ENCODE measurements at regions not wholly inside any gene's neighbourhood (a gene's known extent, or its start where the extent isn't known, plus 50 kb on each side); places are given as distances from the start of the nearest gene placed in this dataset.

DNA sequence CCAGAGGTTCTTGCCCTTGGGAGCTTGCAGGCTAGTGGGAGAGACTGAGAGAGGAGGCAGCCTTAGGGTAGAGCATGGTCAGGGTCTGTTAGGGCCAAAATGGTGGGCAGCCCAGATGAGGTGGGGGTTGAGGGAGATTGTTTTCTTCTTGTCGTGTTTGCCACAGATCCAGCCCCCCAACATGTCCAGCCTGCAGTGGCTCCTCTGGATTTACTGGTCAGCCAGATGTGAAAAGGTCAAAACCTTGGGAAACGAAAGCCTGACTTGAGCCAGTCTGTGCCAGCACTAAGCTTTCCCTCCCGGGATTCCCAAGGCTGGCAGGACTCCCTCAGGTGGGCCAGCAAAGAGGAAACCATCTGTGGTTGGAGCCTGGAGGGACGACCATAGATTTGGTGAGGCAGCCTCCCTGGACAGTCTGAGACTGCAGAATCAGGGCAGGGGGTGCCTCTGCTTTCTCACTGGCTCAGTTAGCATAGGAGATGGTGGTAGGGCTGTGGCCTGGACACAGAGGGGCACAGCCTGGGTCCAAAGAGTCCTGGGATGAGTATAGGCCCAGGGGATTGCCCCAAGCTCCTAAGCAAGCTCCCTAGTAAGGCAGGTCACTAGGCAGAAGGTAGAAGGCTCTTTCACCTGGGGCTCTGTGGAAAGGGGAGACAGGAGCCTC, 51.2 kb upstream of the PRR23C start:
- H3K4me3 Mint-ChIP-seq = no peak overlapping the region
- DNase-seq (ENCODE audit: low spot score in 2 of 2) (no peak), ATAC-seq (peak; percentile 38)
- H3K27ac Mint-ChIP-seq = no peak overlapping the region
- peaks cover 4% of the 10 kb centered on the region for H3K9me3 Mint-ChIP-seq
- H3K4me1 Mint-ChIP-seq = no peaks in the 10 kb centered on the region
- H3K36me3 Mint-ChIP-seq = no peaks in the 10 kb centered on the region

DNA sequence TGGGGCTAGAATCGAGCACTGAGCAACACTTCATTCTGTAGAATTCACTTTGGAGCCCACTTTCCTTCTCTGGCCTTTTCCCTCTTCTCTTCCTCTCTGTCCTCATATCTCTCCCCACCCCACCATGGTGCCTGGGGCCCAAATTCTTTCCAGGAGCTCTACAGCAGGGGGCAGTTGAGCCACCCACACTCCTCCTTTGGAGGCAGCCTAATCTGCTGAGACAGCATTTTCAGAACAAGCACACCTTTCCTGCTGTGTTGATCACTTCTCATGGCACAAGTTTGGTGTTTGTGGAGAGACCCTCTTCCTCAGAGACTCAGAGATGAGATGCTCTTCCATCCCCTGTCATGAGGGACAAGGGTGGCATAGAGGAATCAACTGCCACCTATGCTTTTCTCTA, 52.0 kb upstream of the PRR23C start:
- H3K4me1 Mint-ChIP-seq = no peaks in the 10 kb centered on the region
- H3K27ac Mint-ChIP-seq = no peak overlapping the region
- DNase-seq (ENCODE audit: low spot score in 2 of 2) (peak in 1 of 2 donors; percentile 30), ATAC-seq (no peak)
- H3K9me3 Mint-ChIP-seq = peaks cover 4% of the 10 kb centered on the region
- H3K4me3 Mint-ChIP-seq = no peak overlapping the region
- no peaks in the 10 kb centered on the region for H3K36me3 Mint-ChIP-seq

DNA sequence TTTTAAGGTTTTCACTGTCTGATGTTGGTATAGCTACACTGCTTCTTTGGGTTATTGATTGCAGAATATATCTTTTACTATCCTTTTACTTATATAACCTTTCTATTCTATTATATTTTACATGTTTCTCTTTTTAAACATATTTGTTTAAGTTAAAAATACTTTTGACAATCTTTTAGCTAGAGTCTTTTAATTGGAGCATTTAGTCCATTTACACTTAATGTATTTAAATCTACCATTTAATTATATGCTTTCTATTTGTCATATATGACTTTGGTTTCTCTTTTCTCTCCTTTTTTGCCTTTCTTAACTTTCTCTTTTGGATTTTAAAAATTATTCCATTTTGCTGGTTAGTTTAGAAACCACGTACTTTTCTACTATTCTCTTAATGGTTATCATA, 53.7 kb upstream of the PRR23C start:
- no peak for ATAC-seq
- H3K4me1 Mint-ChIP-seq = no peaks in the 10 kb centered on the region
- H3K27ac Mint-ChIP-seq = no peak overlapping the region
- H3K36me3 Mint-ChIP-seq = no peaks in the 10 kb centered on the region
- no peak for DNase-seq (ENCODE audit: low spot score in 2 of 2)
- H3K9me3 Mint-ChIP-seq = no peaks in the 10 kb centered on the region
- H3K4me3 Mint-ChIP-seq = no peak overlapping the region

DNA sequence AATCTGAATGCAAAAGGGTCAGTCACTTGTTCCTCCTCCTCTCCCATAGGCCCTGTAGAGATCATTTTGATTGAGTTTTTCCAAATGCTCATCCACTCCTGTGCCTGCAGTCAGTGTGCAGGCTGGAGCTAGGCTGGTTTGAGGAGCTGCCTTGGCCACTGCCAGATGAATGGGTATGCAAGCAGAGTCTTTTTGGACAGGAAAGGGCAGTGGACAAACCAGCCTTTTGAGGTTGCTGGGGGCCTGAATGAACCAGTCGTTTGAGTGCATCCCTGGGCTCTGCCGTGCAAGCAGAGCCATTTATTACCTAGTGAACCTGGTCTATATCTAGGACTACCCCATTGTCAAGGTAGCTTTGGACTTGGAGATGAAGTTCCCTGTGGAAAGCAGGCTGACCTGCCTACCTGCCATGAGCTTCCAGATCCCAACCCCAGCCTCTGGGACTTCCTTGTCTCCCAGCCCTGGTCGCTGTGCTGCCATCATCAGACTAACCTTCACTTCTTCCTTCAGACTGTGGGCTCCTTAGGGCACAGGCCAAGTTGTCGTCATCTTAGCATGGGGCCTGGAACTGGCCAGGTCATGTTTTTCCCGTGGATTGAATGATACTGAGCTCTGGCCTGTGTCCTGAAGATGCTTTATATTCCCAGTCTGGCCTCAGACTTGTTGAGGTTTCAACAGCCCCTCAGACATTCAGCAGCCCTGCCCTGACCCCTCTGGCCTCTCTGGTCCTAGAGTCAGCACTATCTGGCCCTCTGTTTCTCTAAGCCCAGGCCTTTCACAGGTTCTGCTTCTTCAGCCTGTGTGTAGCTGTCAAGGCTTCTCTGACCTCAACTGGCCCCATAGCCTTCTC, 55.5 kb upstream of the PRR23C start:
- Mint-ChIP-seq H3K36me3 (no peaks in the 10 kb centered on the region), H3K9me3 (no peaks in the 10 kb centered on the region), H3K27ac (no peak overlapping the region), H3K4me1 (no peaks in the 10 kb centered on the region), H3K4me3 (no peak overlapping the region)
- ATAC-seq (no peak), DNase-seq (ENCODE audit: low spot score in 2 of 2) (no peak)

DNA sequence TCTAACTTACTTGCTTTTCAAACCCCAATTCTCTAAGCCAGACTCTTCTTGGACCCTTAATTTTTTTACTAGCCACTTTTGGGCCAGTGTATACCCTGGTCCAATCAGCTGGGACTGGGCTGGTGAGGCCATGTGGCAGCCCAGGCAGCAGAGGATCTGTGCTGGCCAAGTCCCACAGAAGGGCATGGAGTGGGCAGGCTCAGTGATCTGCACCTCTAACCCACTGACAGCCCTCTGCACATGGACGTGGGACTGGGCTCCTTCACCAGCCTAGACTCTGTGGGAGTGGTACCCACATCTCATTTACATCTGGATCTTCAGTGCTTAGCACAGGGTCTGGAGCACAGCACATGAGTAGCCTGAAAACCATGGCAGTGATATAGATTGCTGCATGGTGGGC, 56.1 kb upstream of the PRR23C start:
- ATAC-seq = no peak
- Mint-ChIP-seq H3K4me3 (no peak overlapping the region), H3K36me3 (no peaks in the 10 kb centered on the region)

DNA sequence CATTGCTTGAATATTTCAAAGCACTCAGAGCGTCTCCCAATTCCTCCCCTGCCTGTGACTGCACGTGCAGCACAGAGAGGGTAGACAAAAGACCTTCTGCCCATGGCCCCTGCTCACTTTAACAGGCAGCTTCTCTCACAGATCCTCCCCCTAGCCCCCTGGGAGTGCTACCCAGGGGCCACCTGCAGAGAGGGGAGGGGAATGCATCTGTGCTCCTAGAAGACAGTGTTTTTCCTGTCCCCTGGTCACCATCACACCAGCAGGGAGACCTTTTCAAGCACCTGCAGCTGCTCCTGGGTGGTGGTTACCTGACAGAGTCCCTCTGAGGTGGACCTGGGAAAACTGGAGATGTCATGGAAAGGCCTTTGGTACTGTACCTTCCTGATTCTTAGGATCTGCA, 56.7 kb upstream of the PRR23C start:
- no peak overlapping the region for H3K27ac Mint-ChIP-seq
- no peaks in the 10 kb centered on the region for H3K9me3 Mint-ChIP-seq
- H3K36me3 Mint-ChIP-seq = no peaks in the 10 kb centered on the region
- DNase-seq (ENCODE audit: low spot score in 2 of 2) (peak in 1 of 2 donors; percentile 30), ATAC-seq (no peak)
- no peaks in the 10 kb centered on the region for H3K4me1 Mint-ChIP-seq
- no peak overlapping the region for H3K4me3 Mint-ChIP-seq

More for the DNA sequence above, 56.1 kb upstream of the PRR23C start:
- Mint-ChIP-seq H3K27ac (no peak overlapping the region), H3K9me3 (no peaks in the 10 kb centered on the region), H3K4me1 (no peaks in the 10 kb centered on the region)
- no peak for DNase-seq (ENCODE audit: low spot score in 2 of 2)

DNA sequence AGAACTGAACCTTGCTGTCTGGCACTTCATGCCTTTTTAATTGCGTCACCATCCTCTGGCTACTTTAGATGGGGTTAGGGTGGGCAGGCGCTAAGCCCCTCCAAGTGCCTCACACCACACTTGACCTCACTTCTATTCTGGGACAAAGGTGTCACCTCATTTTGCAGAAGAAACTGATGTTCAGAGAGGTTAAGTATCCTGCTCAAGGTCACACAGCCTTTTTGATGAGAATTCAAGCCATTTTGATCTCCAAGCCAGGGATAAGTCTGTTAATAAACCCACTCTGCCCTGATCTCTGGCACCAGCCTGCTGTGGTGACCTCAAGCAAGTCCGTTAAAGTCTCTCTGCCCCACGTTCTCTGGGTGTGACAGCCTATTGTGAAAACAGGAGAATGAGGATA, 58.8 kb upstream of the PRR23C start:
- no peak for DNase-seq (ENCODE audit: low spot score in 2 of 2)
- Mint-ChIP-seq H3K27ac (no peak overlapping the region), H3K36me3 (no peaks in the 10 kb centered on the region), H3K4me1 (no peaks in the 10 kb centered on the region), H3K9me3 (no peaks in the 10 kb centered on the region), H3K4me3 (no peak overlapping the region)
- no peak for ATAC-seq

DNA sequence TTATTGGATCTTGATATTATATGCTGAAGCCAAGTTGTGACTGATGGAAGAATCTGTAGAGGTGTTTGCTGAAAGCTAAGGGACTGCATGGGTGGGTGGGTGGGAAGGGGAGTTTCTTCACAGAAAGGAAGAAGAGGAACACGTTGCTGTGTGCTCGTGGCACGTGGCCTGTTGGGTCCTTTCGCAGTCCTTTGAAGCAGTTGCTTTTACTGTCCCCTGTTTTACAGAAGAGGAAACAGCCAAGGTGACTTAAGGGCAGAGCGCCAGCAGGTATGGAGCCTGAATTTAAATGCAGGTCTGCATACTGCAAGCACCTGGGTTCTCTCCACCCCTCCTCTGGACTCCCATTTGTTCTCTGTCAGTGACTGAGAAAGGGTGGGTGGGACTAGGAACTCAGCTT, 59.4 kb upstream of the PRR23C start:
- no peaks in the 10 kb centered on the region for H3K4me1 Mint-ChIP-seq
- DNase-seq (ENCODE audit: low spot score in 2 of 2) (no peak), ATAC-seq (no peak)
- H3K36me3 Mint-ChIP-seq = no peaks in the 10 kb centered on the region
- no peak overlapping the region for H3K27ac Mint-ChIP-seq
- no peak overlapping the region for H3K4me3 Mint-ChIP-seq
- no peaks in the 10 kb centered on the region for H3K9me3 Mint-ChIP-seq

DNA sequence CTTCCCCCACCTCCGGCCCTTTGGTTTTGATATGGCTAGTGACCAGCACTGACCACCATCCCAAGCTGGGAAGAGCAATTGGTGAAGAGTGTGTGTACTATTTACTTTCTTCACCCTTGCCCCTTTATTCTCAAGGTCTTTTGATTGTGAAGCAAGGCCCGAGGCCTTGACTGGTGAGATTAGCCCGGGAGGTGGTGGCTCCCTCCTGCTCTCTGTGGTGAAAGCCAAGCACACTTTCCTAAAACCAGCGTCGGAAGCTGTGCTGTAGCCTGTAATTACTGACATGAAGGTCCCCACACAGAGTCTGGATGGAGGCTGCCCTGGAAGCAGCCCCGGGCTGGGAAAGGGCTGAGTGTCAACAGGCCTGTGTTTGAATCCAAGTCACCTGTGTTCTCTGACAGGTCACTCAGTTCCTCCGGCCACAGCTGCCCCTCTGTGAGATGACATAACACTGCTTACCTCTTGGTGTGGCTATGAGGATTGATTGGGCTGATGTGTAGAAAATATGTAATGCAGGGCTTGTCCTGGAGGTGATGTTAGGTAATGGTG, 60.5 kb upstream of the PRR23C start:
- Mint-ChIP-seq H3K36me3 (no peaks in the 10 kb centered on the region), H3K27ac (no peak overlapping the region), H3K4me3 (no peak overlapping the region), H3K9me3 (no peaks in the 10 kb centered on the region), H3K4me1 (peaks cover 3% of the 10 kb centered on the region)
- DNase-seq (ENCODE audit: low spot score in 2 of 2) (peak in 1 of 2 donors; percentile 40), ATAC-seq (no peak)

DNA sequence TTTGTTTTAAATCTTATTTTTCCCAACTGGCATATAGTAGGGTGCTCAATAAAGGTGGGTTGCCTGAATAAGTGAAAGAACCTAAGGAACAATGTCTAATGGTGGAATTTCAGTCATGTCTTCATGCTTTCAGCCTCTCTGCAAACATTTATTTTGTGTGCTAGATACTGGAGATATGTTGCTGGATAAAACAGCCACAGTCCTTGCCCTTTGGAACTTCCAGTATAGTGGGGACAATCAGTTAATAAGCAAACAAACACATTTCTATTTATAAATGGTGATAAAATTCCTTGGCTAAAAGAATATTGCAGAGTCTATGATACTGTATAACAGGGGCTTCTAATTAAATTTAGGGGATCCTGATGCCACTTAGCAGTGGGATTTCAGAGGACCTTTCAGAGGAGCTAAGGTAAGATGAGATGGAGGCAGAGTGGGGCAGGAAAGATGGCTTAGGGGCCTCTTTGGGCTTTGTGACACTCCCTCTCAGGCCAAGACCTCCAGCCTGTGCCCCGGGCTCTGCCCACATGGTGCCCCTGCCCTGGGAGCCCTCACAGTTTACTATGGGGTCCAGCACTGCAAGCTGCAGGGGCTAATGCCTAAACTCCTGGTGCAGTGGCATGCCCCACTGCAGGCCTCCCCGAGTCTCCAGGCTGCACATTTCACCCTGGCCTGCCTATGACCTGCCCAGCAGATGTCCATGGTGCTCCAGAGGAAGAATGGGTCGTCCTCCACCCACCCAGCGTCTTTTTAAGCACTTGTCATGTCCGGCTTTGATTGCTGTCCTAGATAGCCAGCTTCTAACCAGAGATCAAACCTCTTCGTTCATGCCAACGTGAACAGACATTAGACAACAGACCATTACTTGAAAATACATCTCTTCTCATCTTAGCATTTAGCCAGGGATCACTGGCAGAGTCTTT, 61.6 kb upstream of the PRR23C start:
- Mint-ChIP-seq H3K9me3 (no peaks in the 10 kb centered on the region), H3K36me3 (no peaks in the 10 kb centered on the region), H3K4me1 (peaks cover 11% of the 10 kb centered on the region), H3K4me3 (no peak overlapping the region), H3K27ac (no peak overlapping the region)
- ATAC-seq (no peak), DNase-seq (ENCODE audit: low spot score in 2 of 2) (no peak)

DNA sequence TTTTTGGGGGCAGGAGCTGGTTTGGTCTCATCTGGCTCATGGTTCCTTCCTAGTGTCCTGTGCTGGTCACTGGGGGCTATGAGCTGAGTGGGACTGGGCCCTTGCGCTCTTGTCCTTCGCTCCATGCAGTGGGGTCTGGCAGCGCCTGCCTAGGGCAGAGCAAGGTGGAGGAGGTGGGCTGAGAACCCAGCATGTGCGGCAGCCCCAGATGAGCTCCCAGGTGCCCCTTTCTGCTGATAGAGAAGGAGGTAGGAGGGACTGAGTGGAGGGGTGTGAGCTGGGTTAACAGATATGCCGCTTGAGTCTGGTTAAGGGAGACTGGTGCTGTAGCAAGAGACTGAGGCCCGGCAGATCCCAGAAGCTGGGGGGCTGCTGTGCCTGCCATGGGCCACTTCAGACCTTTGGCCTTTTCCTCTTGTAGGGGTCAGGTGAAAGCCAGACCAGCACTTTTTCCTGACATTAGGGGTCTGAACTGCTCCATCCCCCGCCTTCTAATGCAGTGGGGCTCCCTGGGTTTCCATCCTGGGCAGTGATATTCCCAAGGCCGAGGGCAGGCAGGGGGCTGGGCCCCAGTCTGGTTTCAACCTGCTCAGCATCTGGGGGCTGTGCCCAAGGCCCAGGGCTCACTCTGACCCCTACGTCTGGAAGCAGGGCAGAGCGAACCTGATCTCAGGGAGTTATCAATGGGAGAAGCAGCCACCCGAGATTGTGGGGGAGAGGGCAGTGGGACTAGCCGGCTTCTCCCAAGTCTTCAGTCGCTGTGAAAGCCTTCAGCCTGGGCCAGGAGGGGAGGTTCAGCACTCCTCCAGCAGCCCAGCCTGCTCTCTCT, 62.9 kb upstream of the PRR23C start:
- Mint-ChIP-seq H3K36me3 (no peaks in the 10 kb centered on the region), H3K4me1 (peaks cover 19% of the 10 kb centered on the region), H3K9me3 (no peaks in the 10 kb centered on the region), H3K4me3 (no peak overlapping the region), H3K27ac (no peak overlapping the region)
- DNase-seq (ENCODE audit: low spot score in 2 of 2) (peak in 1 of 2 donors; percentile 25), ATAC-seq (no peak)

DNA sequence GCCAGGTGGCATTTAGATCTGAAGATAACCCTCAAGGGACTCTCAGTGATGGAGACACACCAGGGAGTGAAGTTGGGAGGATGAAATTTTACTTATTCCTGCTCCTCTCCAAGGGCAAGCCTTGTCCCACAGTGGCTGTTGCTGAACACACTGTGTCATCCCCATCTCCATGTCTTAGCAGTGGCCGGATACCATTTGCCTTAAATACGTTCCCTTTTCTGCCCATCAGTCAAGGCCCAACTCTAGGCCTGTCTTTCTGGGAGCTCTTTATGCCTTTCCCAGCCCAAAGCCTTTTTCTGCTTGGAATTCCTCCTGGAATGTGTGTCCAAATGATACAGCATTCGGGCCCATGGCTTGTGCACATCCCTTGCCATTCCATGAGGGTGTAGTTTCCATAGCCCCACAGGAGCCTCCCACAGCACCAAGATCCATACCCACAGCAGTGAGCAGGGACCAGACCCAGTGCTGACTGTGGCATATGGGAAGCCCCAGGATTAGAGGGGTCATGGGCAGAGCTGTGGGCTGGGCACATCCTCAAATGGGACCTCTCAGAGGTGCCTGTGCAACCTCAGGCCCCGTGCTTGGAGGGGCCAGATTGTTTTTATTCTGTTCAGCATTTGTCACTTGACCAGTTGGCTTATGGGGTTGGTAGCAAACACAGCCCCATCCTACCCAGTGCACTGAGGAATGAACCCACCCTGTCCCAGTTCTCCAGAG, 63.7 kb upstream of the PRR23C start:
- peaks cover 19% of the 10 kb centered on the region for H3K4me1 Mint-ChIP-seq
- H3K4me3 Mint-ChIP-seq = no peak overlapping the region
- ATAC-seq (no peak), DNase-seq (ENCODE audit: low spot score in 2 of 2) (peak in 1 of 2 donors; percentile 38)
- H3K27ac Mint-ChIP-seq = no peak overlapping the region
- H3K9me3 Mint-ChIP-seq = no peaks in the 10 kb centered on the region
- H3K36me3 Mint-ChIP-seq = no peaks in the 10 kb centered on the region

DNA sequence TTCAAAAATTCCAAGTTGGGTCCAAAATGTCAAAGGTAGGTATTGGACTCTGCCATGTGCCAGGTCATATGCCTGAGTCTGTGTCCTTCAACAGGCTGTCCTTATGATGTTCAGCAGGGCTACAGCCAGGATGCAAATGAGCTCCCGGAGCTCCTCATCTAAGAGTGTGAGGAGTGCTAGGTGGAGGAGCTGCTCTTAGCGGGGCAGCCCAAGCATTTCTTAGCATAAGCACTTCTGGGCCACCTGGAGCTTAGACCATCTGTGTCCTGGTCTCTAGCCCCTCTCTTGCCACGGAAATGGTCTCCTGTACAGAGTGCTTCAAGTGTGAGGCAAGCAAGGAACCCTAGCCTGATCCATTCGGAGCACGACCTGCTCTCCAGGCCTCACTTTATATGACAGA, 64.6 kb upstream of the PRR23C start:
- Mint-ChIP-seq H3K27ac (no peak overlapping the region), H3K4me3 (no peak overlapping the region), H3K9me3 (no peaks in the 10 kb centered on the region), H3K4me1 (peaks cover 19% of the 10 kb centered on the region), H3K36me3 (peaks cover 6% of the 10 kb centered on the region)
- no peak for ATAC-seq
- DNase-seq (ENCODE audit: low spot score in 2 of 2) = peak in 1 of 2 donors; percentile 40
